Panc1 (cell line): ENCODE measurements at regions not wholly inside any gene's neighbourhood (a gene's known extent, or its start where the extent isn't known, plus 50 kb on each side); places are given as distances from the start of the nearest gene placed in this dataset.

ENCODE experiments used
- POLR2AphosphoS5 ChIP-seq: IDR thresholded peaks from 2 replicates; pipeline ENCODE4 v1.6.1; 2012; ENCODE audit warnings: mild to moderate bottlenecking, low read depth, low read length, moderate library complexity
- TF ChIP-seq, protein P1 (sequence below): fragments of 450-650 bp; IDR thresholded peaks from 2 replicates; pipeline ENCODE4 v1.5.1; 2017; ENCODE audit warnings: mild to moderate bottlenecking

DNA sequence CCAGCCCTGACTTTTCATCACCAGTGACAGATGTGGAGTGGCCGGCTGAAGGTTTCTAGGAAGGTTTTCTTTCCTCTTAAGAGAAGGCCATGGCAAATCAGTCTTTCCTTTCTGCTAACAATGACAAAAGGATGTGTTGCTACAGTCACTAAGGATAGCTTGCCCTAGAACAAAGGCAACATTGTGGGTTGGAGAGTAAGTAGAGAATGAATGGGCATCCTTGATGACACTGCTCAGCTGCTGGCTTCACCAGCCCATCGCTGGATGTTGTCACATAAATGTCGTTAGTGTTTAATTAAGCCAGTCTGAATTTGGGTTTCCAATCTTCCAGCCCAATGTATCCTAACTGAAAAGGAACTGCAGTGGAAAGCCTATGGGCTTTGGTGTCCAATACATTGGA, 168.4 kb downstream of the ZIC5 start:
- TF ChIP-seq, protein P1, sequence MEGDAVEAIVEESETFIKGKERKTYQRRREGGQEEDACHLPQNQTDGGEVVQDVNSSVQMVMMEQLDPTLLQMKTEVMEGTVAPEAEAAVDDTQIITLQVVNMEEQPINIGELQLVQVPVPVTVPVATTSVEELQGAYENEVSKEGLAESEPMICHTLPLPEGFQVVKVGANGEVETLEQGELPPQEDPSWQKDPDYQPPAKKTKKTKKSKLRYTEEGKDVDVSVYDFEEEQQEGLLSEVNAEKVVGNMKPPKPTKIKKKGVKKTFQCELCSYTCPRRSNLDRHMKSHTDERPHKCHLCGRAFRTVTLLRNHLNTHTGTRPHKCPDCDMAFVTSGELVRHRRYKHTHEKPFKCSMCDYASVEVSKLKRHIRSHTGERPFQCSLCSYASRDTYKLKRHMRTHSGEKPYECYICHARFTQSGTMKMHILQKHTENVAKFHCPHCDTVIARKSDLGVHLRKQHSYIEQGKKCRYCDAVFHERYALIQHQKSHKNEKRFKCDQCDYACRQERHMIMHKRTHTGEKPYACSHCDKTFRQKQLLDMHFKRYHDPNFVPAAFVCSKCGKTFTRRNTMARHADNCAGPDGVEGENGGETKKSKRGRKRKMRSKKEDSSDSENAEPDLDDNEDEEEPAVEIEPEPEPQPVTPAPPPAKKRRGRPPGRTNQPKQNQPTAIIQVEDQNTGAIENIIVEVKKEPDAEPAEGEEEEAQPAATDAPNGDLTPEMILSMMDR = no peak
- TF ChIP-seq POLR2AphosphoS5 = no peak
